Keratinocyte (primary cell): ENCODE measurements at regions not wholly inside any gene's neighbourhood (a gene's known extent, or its start where the extent isn't known, plus 50 kb on each side); places are given as distances from the start of the nearest gene placed in this dataset.

Source experiments
- CTCF ChIP-seq, 3 experiments: IDR thresholded peaks in 1 of 3; conservative IDR thresholded peaks in 1 of 3; optimal IDR thresholded peaks in 1 of 3; 2 replicates in 2 of 3; 3 replicates in 1 of 3; pipeline versions ENCODE3 to v1.5.1; 2011; ENCODE audit warnings: low read length in 3 of 3, mild to moderate bottlenecking in 3 of 3, moderate library complexity in 2 of 3, control low read depth in 1 of 3, inconsistent platforms in 1 of 3; ENCODE audit not compliant: insufficient read depth in 2 of 3; ENCODE audit errors: extremely low read depth in 1 of 3
- EZH2 ChIP-seq: IDR thresholded peaks from one replicate; pipeline ENCODE4 v1.6.1; 2012; ENCODE audit warnings: inconsistent platforms, mild to moderate bottlenecking, low read length, moderate library complexity

GRCh38 chr6:125612345-125612846, 137.0 kb upstream of the HEY2 start:
- no peak for TF ChIP-seq CTCF (optimal IDR thresholded peaks at IDR 0.05 in 1 of 3, IDR thresholded peaks at IDR 0.05 in 1 of 3, conservative IDR thresholded peaks at IDR 0.05 in 1 of 3; ENCODE audit: extremely low read depth in 1 of 3, insufficient read depth in 2 of 3, low read length in 3 of 3)
- no peak for TF ChIP-seq EZH2
